HL-60 (cell line): ENCODE measurements at regions not wholly inside any gene's neighbourhood (a gene's known extent, or its start where the extent isn't known, plus 50 kb on each side); places are given as distances from the start of the nearest gene placed in this dataset.

Experiments
- CTCF ChIP-seq: IDR thresholded peaks from one replicate; pipeline ENCODE4 v1.5.1; 2011; ENCODE audit warnings: low read length, control low read depth, inconsistent platforms; ENCODE audit not compliant: insufficient read depth
- POLR2AphosphoS5 ChIP-seq: IDR thresholded peaks from 2 replicates; pipeline ENCODE4 v1.6.1; 2012; ENCODE audit warnings: low read depth

GRCh38 chr6:164663634-164664033 is 645.8 kb downstream of the C6orf118 start:
- TF ChIP-seq CTCF (no peak), POLR2AphosphoS5 (no peak)
